Activated CD4-positive, CD25-positive, alpha-beta regulatory T cell treated with anti-CD3 and anti-CD28 coated beads, Interleukin-2, amount 50 U/mL, for 16 hours (primary cell): ENCODE measurements at regions not wholly inside any gene's neighbourhood (a gene's known extent, or its start where the extent isn't known, plus 50 kb on each side); places are given as distances from the start of the nearest gene placed in this dataset.

ENCODE experiments used
- DNase-seq: peaks from one replicate; pipeline ENCODE4 v3.0.0-alpha.2; 2020; ENCODE audit warnings: low read depth, low spot score

GRCh38 chr6:165986914-165987482 is 180.7 kb downstream of the TBXT start:
- no peak for DNase-seq

GRCh38 chr6:165986311-165986913 is 181.2 kb downstream of the TBXT start:
- DNase-seq, result no peak

GRCh38 chr6:165985806-165986299 is 181.8 kb downstream of the TBXT start:
- no peak for DNase-seq

- DNase-seq, result no peak
These were observed 182.3 kb downstream of the TBXT start for GRCh38 chr6:165985281-165985805.

GRCh38 chr6:165984729-165985275 is 182.8 kb downstream of the TBXT start:
- no peak for DNase-seq

- no peak for DNase-seq
These were observed 184.3 kb downstream of the TBXT start for GRCh38 chr6:165983112-165984072.

GRCh38 chr6:165978476-165978875 is 189.2 kb downstream of the TBXT start:
- no peak for DNase-seq

GRCh38 chr6:165976684-165977083 is 191.0 kb downstream of the TBXT start:
- DNase-seq, result no peak

- DNase-seq, result no peak
These were observed 192.8 kb downstream of the TBXT start for GRCh38 chr6:165974817-165975216.

GRCh38 chr6:165973473-165973872 is 194.2 kb downstream of the TBXT start:
- DNase-seq, result no peak

GRCh38 chr6:165972139-165972802 is 195.4 kb downstream of the TBXT start:
- no peak for DNase-seq

GRCh38 chr6:165971202-165971601 is 196.4 kb downstream of the TBXT start:
- DNase-seq, result no peak

GRCh38 chr6:165970001-165970400 is 197.7 kb downstream of the TBXT start:
- no peak for DNase-seq

GRCh38 chr6:165969184-165969583 is 198.5 kb downstream of the TBXT start:
- DNase-seq, result no peak

GRCh38 chr6:165968408-165968807 is 199.2 kb downstream of the TBXT start:
- no peak for DNase-seq

- DNase-seq, result no peak
These were observed 199.7 kb downstream of the TBXT start for GRCh38 chr6:165967810-165968407.

- DNase-seq, result no peak
These were observed 203.9 kb downstream of the TBXT start for GRCh38 chr6:165963750-165964149.

- no peak for DNase-seq
These were observed 205.3 kb downstream of the TBXT start for GRCh38 chr6:165962366-165962765.

- no peak for DNase-seq
These were observed 206.4 kb downstream of the TBXT start for GRCh38 chr6:165961233-165961632.

- DNase-seq, result no peak
These were observed 207.0 kb downstream of the TBXT start for GRCh38 chr6:165960695-165961094.

GRCh38 chr6:165959627-165960026 is 208.0 kb downstream of the TBXT start:
- no peak for DNase-seq
